Osteocyte (in vitro differentiated cells): ENCODE measurements at regions not wholly inside any gene's neighbourhood (a gene's known extent, or its start where the extent isn't known, plus 50 kb on each side); places are given as distances from the start of the nearest gene placed in this dataset.

ENCODE experiments used
- DNase-seq: peaks from one replicate; pipeline ENCODE4 v3.0.0; 2021; ENCODE audit warnings: mixed read lengths; ENCODE audit not compliant: unreplicated experiment; ENCODE audit errors: extremely low spot score
- H3K27ac Mint-ChIP-seq: one replicate; pipeline ENCODE4 v1.8.0; 2021; ENCODE audit warnings: mild to moderate bottlenecking, mixed read lengths; ENCODE audit not compliant: unreplicated experiment
- H3K27me3 Mint-ChIP-seq: one replicate; pipeline ENCODE4 v1.8.0; 2021; ENCODE audit warnings: mixed read lengths; ENCODE audit not compliant: unreplicated experiment
- H3K36me3 Mint-ChIP-seq: one replicate; pipeline ENCODE4 v1.8.0; 2021; ENCODE audit warnings: mixed read lengths; ENCODE audit not compliant: unreplicated experiment
- H3K4me1 Mint-ChIP-seq: one replicate; pipeline ENCODE4 v1.8.0; 2021; ENCODE audit warnings: mixed read lengths; ENCODE audit not compliant: unreplicated experiment
- H3K4me3 Mint-ChIP-seq: one replicate; pipeline ENCODE4 v1.8.0; 2021; ENCODE audit warnings: mild to moderate bottlenecking, moderate library complexity, mixed read lengths; ENCODE audit not compliant: unreplicated experiment
- H3K9me3 Mint-ChIP-seq: one replicate; pipeline ENCODE4 v1.8.0; 2021; ENCODE audit warnings: mixed read lengths; ENCODE audit not compliant: unreplicated experiment
- CTCF ChIP-seq: fragments of 200-600 bp; sonication (generic); IDR thresholded peaks from 2 replicates; pipeline ENCODE4 v1.5.0; 2021; ENCODE audit warnings: antibody characterized with exemption, mild to moderate bottlenecking, moderate library complexity

- Mint-ChIP-seq H3K27me3 (peaks cover 6% of the 10 kb centered on the region), H3K27ac (no peak overlapping the region), H3K4me1 (no peaks in the 10 kb centered on the region), H3K36me3 (no peaks in the 10 kb centered on the region), H3K4me3 (no peak overlapping the region), H3K9me3 (peaks cover 3% of the 10 kb centered on the region)
- no peak for DNase-seq
- TF ChIP-seq CTCF, result no peak
These were observed 70.2 kb downstream of the EVX1 start for GRCh38 chr7:27312820-27313219.

- no peak overlapping the region for H3K27ac Mint-ChIP-seq
- H3K9me3 Mint-ChIP-seq, result peaks cover 5% of the 10 kb centered on the region
These were observed 71.5 kb downstream of the EVX1 start for GRCh38 chr7:27314111-27314510.

GRCh38 chr7:27315066-27315465 lies 72.5 kb downstream of the EVX1 start:
- no peaks in the 10 kb centered on the region for H3K36me3 Mint-ChIP-seq
- H3K9me3 Mint-ChIP-seq, result peaks cover 11% of the 10 kb centered on the region
- no peak for DNase-seq
- H3K4me3 Mint-ChIP-seq, result no peak overlapping the region
- H3K27ac Mint-ChIP-seq, result no peak overlapping the region
- no peak for TF ChIP-seq CTCF
- peaks cover 14% of the 10 kb centered on the region for H3K27me3 Mint-ChIP-seq
- H3K4me1 Mint-ChIP-seq, result no peaks in the 10 kb centered on the region

More at GRCh38 chr7:27314111-27314510, 71.5 kb downstream of the EVX1 start:
- peaks cover 9% of the 10 kb centered on the region for H3K27me3 Mint-ChIP-seq
- no peaks in the 10 kb centered on the region for H3K4me1 Mint-ChIP-seq
- no peaks in the 10 kb centered on the region for H3K36me3 Mint-ChIP-seq
- TF ChIP-seq CTCF, result no peak
- DNase-seq, result no peak
- no peak overlapping the region for H3K4me3 Mint-ChIP-seq

GRCh38 chr7:27316311-27316710 lies 73.7 kb downstream of the EVX1 start:
- no peak overlapping the region for H3K27ac Mint-ChIP-seq
- DNase-seq, result no peak
- no peaks in the 10 kb centered on the region for H3K36me3 Mint-ChIP-seq
- H3K4me3 Mint-ChIP-seq, result no peak overlapping the region
- TF ChIP-seq CTCF, result no peak
- peaks cover 14% of the 10 kb centered on the region for H3K27me3 Mint-ChIP-seq
- peaks cover 11% of the 10 kb centered on the region for H3K9me3 Mint-ChIP-seq
- no peaks in the 10 kb centered on the region for H3K4me1 Mint-ChIP-seq

- H3K36me3 Mint-ChIP-seq, result no peaks in the 10 kb centered on the region
- no peak overlapping the region for H3K4me3 Mint-ChIP-seq
- H3K27me3 Mint-ChIP-seq, result peaks cover 25% of the 10 kb centered on the region
- no peak for DNase-seq
- TF ChIP-seq CTCF, result no peak
- peaks cover 4% of the 10 kb centered on the region for H3K9me3 Mint-ChIP-seq
- H3K27ac Mint-ChIP-seq, result no peak overlapping the region
- H3K4me1 Mint-ChIP-seq, result no peaks in the 10 kb centered on the region
These were observed 81.6 kb downstream of the EVX1 start for GRCh38 chr7:27324246-27324645.
